Endothelial cell of umbilical vein (primary cell): ENCODE measurements at regions not wholly inside any gene's neighbourhood (a gene's known extent, or its start where the extent isn't known, plus 50 kb on each side); places are given as distances from the start of the nearest gene placed in this dataset.

Experiments used
- BruUV-seq: library from RNA; stranded (reverse); fragments of 400-500 nt; replicated peaks from 2 replicates; lab custom pipeline; 2021; lab: Mats Ljungman, UMichigan
- CTCF ChIA-PET: fragments of 300-600, 350-600 bp; sonication (Branson Sonifier 250); formaldehyde crosslinking; loops from one replicate; lab custom pipeline; 2021; ENCODE audit warnings: antibody characterized with exemption, inconsistent platforms; lab: Charles Lee
- POLR2A ChIA-PET: fragments of 300-600, 350-600 bp; sonication (Branson Sonifier 250); formaldehyde crosslinking; loops from one replicate; lab custom pipeline; 2021; ENCODE audit warnings: antibody characterized with exemption, inconsistent platforms; lab: Charles Lee
- DNase-seq: peaks from one replicate; pipeline ENCODE4 v3.0.0-alpha.2; 2011; ENCODE audit warnings: low read depth, low spot score
- FAIRE-seq: peaks from 2 replicates; lab custom pipeline; 2011; peaks lifted over from hg19 to GRCh38; lab: Jason Lieb, UNC
- H2AFZ ChIP-seq: 2 replicates; pipeline ENCODE4 v1.6.0; 2012; ENCODE audit warnings: low read depth, low read length, control low read depth, inconsistent platforms
- H3K27ac ChIP-seq: 2 replicates; pipeline ENCODE4 v1.5.1; 2011; ENCODE audit warnings: low read depth, mild to moderate bottlenecking, control low read depth, low read length, moderate library complexity; ENCODE audit not compliant: insufficient read depth
- H3K27me3 ChIP-seq, 2 experiments: 2 replicates each; pipeline versions ENCODE4 v1.6.0 to v1.6.1; 2011; ENCODE audit warnings: low read length in 2 of 2, mixed read lengths in 1 of 2; ENCODE audit not compliant: control insufficient read depth in 2 of 2, insufficient read depth in 2 of 2
- H3K36me3 ChIP-seq, 2 experiments: 2 replicates in 1 of 2; 3 replicates in 1 of 2; pipeline ENCODE4 v1.5.1; 2011; ENCODE audit warnings: low read length in 2 of 2, mild to moderate bottlenecking in 1 of 2, moderate library complexity in 1 of 2; ENCODE audit not compliant: control insufficient read depth in 2 of 2, insufficient read depth in 2 of 2; ENCODE audit errors: extremely low read depth in 1 of 2
- H3K4me1 ChIP-seq: 3 replicates; pipeline ENCODE4 v1.5.1; 2011; ENCODE audit warnings: mild to moderate bottlenecking, low read length; ENCODE audit not compliant: control insufficient read depth, insufficient read depth; ENCODE audit errors: extremely low read depth
- H3K4me2 ChIP-seq: 2 replicates; pipeline ENCODE4 v1.6.1; 2011; ENCODE audit warnings: low read length, control low read depth, mixed read lengths; ENCODE audit not compliant: insufficient read depth
- H3K4me3 ChIP-seq, 3 experiments: fragments of 200-600 bp in 1 of 3; sonication (generic), shearing (Covaris generic) in 1 of 3; replicated peaks in 1 of 3; 2 replicates each; pipeline ENCODE4 v1.5.1; 2011 to 2016; ENCODE audit warnings: control low read depth in 3 of 3, low read length in 3 of 3, mild to moderate bottlenecking in 2 of 3, inconsistent platforms in 1 of 3, low read depth in 1 of 3, moderate library complexity in 1 of 3; ENCODE audit not compliant: insufficient read depth in 1 of 3
- H3K79me2 ChIP-seq: 2 replicates; pipeline ENCODE4 v1.6.0; 2012; ENCODE audit warnings: low read length, inconsistent platforms; ENCODE audit not compliant: control insufficient read depth, insufficient read depth
- H3K9ac ChIP-seq: replicated peaks from 2 replicates; pipeline ENCODE3; 2011; ENCODE audit warnings: low read length, control low read depth; ENCODE audit not compliant: insufficient read depth; ENCODE audit errors: extremely low read depth
- H3K9me1 ChIP-seq: replicated peaks from 3 replicates; pipeline ENCODE4 v1.6.0; 2011; ENCODE audit warnings: mild to moderate bottlenecking, low read length; ENCODE audit not compliant: control insufficient read depth, insufficient read depth; ENCODE audit errors: extremely low read depth
- H3K9me3 ChIP-seq: replicated peaks from 2 replicates; pipeline ENCODE4 v1.5.1; 2012; ENCODE audit warnings: low read length, inconsistent platforms; ENCODE audit not compliant: control insufficient read depth, insufficient read depth
- H4K20me1 ChIP-seq: replicated peaks from 2 replicates; pipeline ENCODE3; 2011; ENCODE audit warnings: mild to moderate bottlenecking, low read length; ENCODE audit not compliant: control insufficient read depth, insufficient read depth; ENCODE audit errors: extremely low read depth
- CTCF ChIP-seq, 2 donors: IDR thresholded peaks; 1 replicate in 1 of 2; 2 replicates in 1 of 2; pipeline ENCODE4 v1.5.1; 2011; ENCODE audit warnings: low read length in 2 of 2, mild to moderate bottlenecking in 2 of 2, moderate library complexity in 2 of 2, control low read depth in 1 of 2, inconsistent platforms in 1 of 2, low read depth in 1 of 2; ENCODE audit not compliant: insufficient read depth in 1 of 2; ENCODE audit errors: extremely low read depth in 1 of 2
- EZH2 ChIP-seq: IDR thresholded peaks from 2 replicates; pipeline ENCODE4 v1.6.1; 2012; ENCODE audit warnings: borderline replicate concordance, low read depth, mild to moderate bottlenecking, moderate library complexity, low read length, inconsistent platforms; ENCODE audit not compliant: severe bottlenecking
- FOS ChIP-seq: IDR thresholded peaks from 2 replicates; pipeline ENCODE4 v1.6.1; 2011; ENCODE audit warnings: mild to moderate bottlenecking, low read length, moderate library complexity, borderline replicate concordance; ENCODE audit not compliant: insufficient read depth
- GATA2 ChIP-seq: IDR thresholded peaks from 2 replicates; pipeline ENCODE4 v1.7.0; 2011; ENCODE audit warnings: low read depth, mild to moderate bottlenecking, moderate library complexity, mixed read lengths, low read length; ENCODE audit not compliant: insufficient read length, insufficient read depth
- JUN ChIP-seq: IDR thresholded peaks from 2 replicates; pipeline ENCODE4 v1.6.1; 2011; ENCODE audit warnings: borderline replicate concordance, low read depth; ENCODE audit not compliant: insufficient read length, insufficient read depth
- MYC ChIP-seq: IDR thresholded peaks from one replicate; pipeline ENCODE4 v1.6.1; 2011; ENCODE audit warnings: mild to moderate bottlenecking, low read depth, low read length
- POLR2A ChIP-seq: IDR thresholded peaks from 2 replicates; pipeline ENCODE4 v1.6.1; 2012; ENCODE audit warnings: low read depth, mild to moderate bottlenecking, control low read depth, low read length
- POLR2AphosphoS5 ChIP-seq: IDR thresholded peaks from 2 replicates; pipeline ENCODE4 v1.6.1; 2012; ENCODE audit warnings: low read depth, mild to moderate bottlenecking, control low read depth, low read length, moderate library complexity; ENCODE audit not compliant: insufficient read depth
- dilution Hi-C: fragments of 300-500 bp; cut with MboI; formaldehyde crosslinking; loops from one replicate; pipeline ENCODE4 v1.15.0; 2019; ENCODE audit warnings: low sequenced_read_pairs; ENCODE audit not compliant: extremely low pct_ligation_motif_present
- intact Hi-C: fragments of 100-400 bp; cut with micrococcal nuclease; formaldehyde crosslinking; loops from one replicate; pipeline ENCODE4 v1.10.0; 2022
- TF ChIP-seq, protein P1 (sequence below): IDR thresholded peaks from 2 replicates; pipeline ENCODE4 v1.6.1; 2011; ENCODE audit not compliant: insufficient read depth, insufficient read length

DNA sequence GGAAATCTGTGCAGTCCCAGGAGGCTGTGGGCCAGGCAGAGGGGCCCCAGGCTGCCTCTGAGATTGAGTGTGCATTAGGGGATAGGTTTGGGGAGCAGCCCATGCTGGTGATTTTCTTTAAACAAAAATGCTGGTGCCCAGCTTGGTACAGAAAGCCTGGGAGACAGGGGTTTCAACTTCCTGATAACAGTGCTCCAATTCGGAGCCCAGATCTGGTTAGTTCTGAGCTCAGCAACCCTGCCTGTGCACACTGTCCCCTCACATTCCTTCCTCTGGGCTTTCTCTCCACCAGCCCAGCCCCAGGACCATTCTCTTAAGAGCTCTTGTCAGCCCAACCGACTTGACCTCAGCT, 379.2 kb upstream of the ZMIZ1 start:
- CTCF ChIA-PET = no interaction called here
- no peak overlapping the region for H3K27ac ChIP-seq
- FAIRE-seq = no peak

More for the DNA sequence above, 379.2 kb upstream of the ZMIZ1 start:
- no peak overlapping the region for H3K9ac ChIP-seq
- H3K4me3 ChIP-seq = no peak overlapping the region
- H4K20me1 ChIP-seq = peaks cover 2% of the 10 kb centered on the region
- intact Hi-C loops = no loop called here
- H3K9me1 ChIP-seq = no peaks in the 10 kb centered on the region
- no peak overlapping the region for H2AFZ ChIP-seq
- H3K4me2 ChIP-seq = no peak overlapping the region
- H3K36me3 ChIP-seq = no peaks in the 10 kb centered on the region
- dilution Hi-C loops = no loop called here
- TF ChIP-seq, protein P1, sequence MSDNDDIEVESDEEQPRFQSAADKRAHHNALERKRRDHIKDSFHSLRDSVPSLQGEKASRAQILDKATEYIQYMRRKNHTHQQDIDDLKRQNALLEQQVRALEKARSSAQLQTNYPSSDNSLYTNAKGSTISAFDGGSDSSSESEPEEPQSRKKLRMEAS = no peak
- TF ChIP-seq MYC (no peak), JUN (no peak), POLR2AphosphoS5 (no peak), POLR2A (no peak), GATA2 (no peak), EZH2 (no peak), FOS (no peak), CTCF (IDR thresholded peaks at IDR 0.05; ENCODE audit: extremely low read depth in 1 of 2, insufficient read depth in 1 of 2, low read depth in 1 of 2, low read length in 2 of 2) (no peak)
- H3K27me3 ChIP-seq = peaks cover 0 to 2% of the 10 kb centered on the region in 2 experiments
- H3K79me2 ChIP-seq = no peaks in the 10 kb centered on the region
- H3K9me3 ChIP-seq = no peaks in the 10 kb centered on the region
- DNase-seq = no peak
- BruUV-seq = no TSS peak
- POLR2A ChIA-PET = interaction anchor here (0.6 kb wide), 1 partner anchor 10 kb away, joined by 3 read pairs; no protein-coding TSS in a partner anchor
- H3K4me1 ChIP-seq = no peaks in the 10 kb centered on the region
